SK-N-SH (cell line): ENCODE measurements at regions not wholly inside any gene's neighbourhood (a gene's known extent, or its start where the extent isn't known, plus 50 kb on each side); places are given as distances from the start of the nearest gene placed in this dataset.

Source experiments
- CTCF ChIA-PET: fragments of 300-600, 350-600 bp; formaldehyde crosslinking; extraction: SDS; loops from one replicate; lab custom pipeline; 2021; lab: Yijun Ruan, JAX
- POLR2A ChIA-PET: fragments of 350-600 bp; sonication (Branson Sonifier 250); formaldehyde crosslinking; extraction: SDS; loops from one replicate; lab custom pipeline; 2020; ENCODE audit warnings: antibody characterized with exemption, inconsistent platforms; lab: Yijun Ruan, JAX
- DNase-seq: peaks from one replicate; pipeline ENCODE4 v3.0.0; 2012
- H2AFZ ChIP-seq: fragments of 200-600 bp; sonication (generic); 2 replicates; pipeline ENCODE4 v1.8.1; 2016; ENCODE audit warnings: antibody characterized with exemption, mild to moderate bottlenecking, low read depth
- H3F3A ChIP-seq: fragments of 200-600 bp; sonication (generic); replicated peaks from 2 replicates; pipeline ENCODE3; 2016; ENCODE audit warnings: antibody characterized with exemption, mild to moderate bottlenecking; ENCODE audit not compliant: insufficient read depth
- H3K27ac ChIP-seq, 2 experiments: fragments of 200-500 bp in 1 of 2; fragments of 200-600 bp in 1 of 2; sonication (Bioruptor generic) in 1 of 2; sonication (generic), shearing (Covaris generic) in 1 of 2; 2 replicates each; pipeline versions ENCODE4 v1.5.1 to v1.6.1; 2014 to 2016; ENCODE audit warnings: low read depth in 2 of 2, inconsistent platforms in 1 of 2, low read length in 1 of 2, mild to moderate bottlenecking in 1 of 2, mixed read lengths in 1 of 2
- H3K27me3 ChIP-seq: fragments of 200-600 bp; sonication (generic), shearing (Covaris generic); 2 replicates; pipeline ENCODE4 v1.6.1; 2016; ENCODE audit warnings: mixed run types; ENCODE audit not compliant: insufficient read depth
- H3K36me3 ChIP-seq, 2 experiments: fragments of 200-500 bp in 1 of 2; fragments of 200-600 bp in 1 of 2; sonication (Bioruptor generic) in 1 of 2; sonication (generic) in 1 of 2; replicated peaks in 1 of 2; 2 replicates each; pipeline versions ENCODE3 to v1.5.1; 2014 to 2016; ENCODE audit warnings: low read length in 1 of 2, mild to moderate bottlenecking in 1 of 2; ENCODE audit not compliant: insufficient read depth in 2 of 2, control insufficient read depth in 1 of 2
- H3K4me1 ChIP-seq, 2 experiments: fragments of 200-500 bp in 1 of 2; fragments of 200-600 bp in 1 of 2; sonication (Bioruptor generic) in 1 of 2; sonication (generic), shearing (Covaris generic) in 1 of 2; 2 replicates each; pipeline versions ENCODE4 v1.5.1 to v1.6.1; 2014 to 2016; ENCODE audit warnings: low read depth in 1 of 2, low read length in 1 of 2, mixed run types in 1 of 2; ENCODE audit not compliant: insufficient read depth in 2 of 2, control insufficient read depth in 1 of 2
- H3K4me2 ChIP-seq: fragments of 200-600 bp; sonication (generic), shearing (Covaris generic); 2 replicates; pipeline ENCODE4 v1.6.1; 2017; ENCODE audit warnings: mixed run types
- H3K4me3 ChIP-seq, 2 experiments: fragments of 200-500 bp in 1 of 2; fragments of 200-600 bp in 1 of 2; sonication (Bioruptor generic) in 1 of 2; sonication (generic), shearing (Covaris generic) in 1 of 2; 2 replicates each; pipeline versions ENCODE4 v1.5.1 to v1.8.1; 2014 to 2016; ENCODE audit warnings: low read depth in 2 of 2, inconsistent platforms in 1 of 2, low read length in 1 of 2, mild to moderate bottlenecking in 1 of 2, mixed read lengths in 1 of 2, moderate library complexity in 1 of 2
- H3K79me2 ChIP-seq: fragments of 200-600 bp; sonication (generic); 2 replicates; pipeline ENCODE4 v1.8.1; 2017; ENCODE audit warnings: mild to moderate bottlenecking; ENCODE audit not compliant: insufficient read depth
- H3K9ac ChIP-seq: fragments of 200-600 bp; sonication (generic); 2 replicates; pipeline ENCODE4 v1.6.1; 2017; ENCODE audit warnings: mixed run types
- H3K9me2 ChIP-seq: fragments of 200-600 bp; sonication (generic); 2 replicates; pipeline ENCODE4 v1.6.1; 2017; ENCODE audit warnings: mixed run types
- H3K9me3 ChIP-seq: fragments of 200-600 bp; sonication (generic); 2 replicates; pipeline ENCODE4 v1.6.1; 2017; ENCODE audit warnings: mixed run types, mild to moderate bottlenecking, moderate library complexity
- H4K20me1 ChIP-seq: fragments of 200-600 bp; sonication (generic); 2 replicates; pipeline ENCODE4 v1.6.1; 2017; ENCODE audit warnings: mild to moderate bottlenecking, mixed run types; ENCODE audit not compliant: insufficient read depth
- CHD2 ChIP-seq: fragments of 150-350 bp; IDR thresholded peaks from 2 replicates; pipeline ENCODE4 v1.6.1; 2018; ENCODE audit warnings: low read length; ENCODE audit not compliant: partially characterized antibody
- FOSL2 ChIP-seq: IDR thresholded peaks from 2 replicates; pipeline ENCODE4 v1.4.0; 2012; ENCODE audit warnings: low read depth, mild to moderate bottlenecking, moderate library complexity, borderline replicate concordance
- FOXJ3 ChIP-seq: sonication (generic); formaldehyde crosslinking; IDR thresholded peaks from 2 replicates; pipeline ENCODE4 v1.5.1; 2020; ENCODE audit warnings: mild to moderate bottlenecking, missing genetic modification reagents
- GATA2 ChIP-seq: sonication (generic); formaldehyde crosslinking; IDR thresholded peaks from 2 replicates; pipeline ENCODE4 v1.5.0; 2020; ENCODE audit warnings: mild to moderate bottlenecking, missing genetic modification reagents
- IRF3 ChIP-seq: fragments of 150-350 bp; IDR thresholded peaks from 2 replicates; pipeline ENCODE4 v1.6.1; 2016; ENCODE audit warnings: mild to moderate bottlenecking, low read depth, low read length
- POLR2AphosphoS5 ChIP-seq: IDR thresholded peaks from 2 replicates; pipeline ENCODE4 v1.6.1; 2012; ENCODE audit warnings: low read depth, low read length
- ZBTB33 ChIP-seq: IDR thresholded peaks from 2 replicates; pipeline ENCODE4 v1.4.0; 2012; ENCODE audit warnings: low read depth, borderline replicate concordance
- WGBS: methylation state at CpG from one replicate; pipeline ENCODE4 v1.1.6; 2017; ENCODE audit warnings: low lambda C conversion rate; 5-methylcytosine and 5-hydroxymethylcytosine counted together

- peaks cover 0 to 2% of the 10 kb centered on the region in 2 experiments; a peak in 1 of 4 replicates for H3K4me1 ChIP-seq
- TF ChIP-seq FOXJ3 (no peak), POLR2AphosphoS5 (no peak), FOSL2 (no peak), GATA2 (CRISPR knock-in tag) (no peak), IRF3 (no peak), ZBTB33 (no peak), CHD2 (no peak)
- ChIA-PET CTCF (interaction anchor here (1.2 to 1.4 kb wide), 2 partner anchors 9 to 23 kb away, joined by 3 to 6 read pairs; no protein-coding TSS in a partner anchor), POLR2A (no interaction called here)
- no peaks in the 10 kb centered on the region for H3F3A ChIP-seq
- no peaks in the 10 kb centered on the region for H4K20me1 ChIP-seq
- no peak overlapping the region for H3K9ac ChIP-seq
- no peak overlapping the region for H3K27ac ChIP-seq
- H2AFZ ChIP-seq, result no peak overlapping the region
- no peaks in the 10 kb centered on the region for H3K36me3 ChIP-seq
- H3K27me3 ChIP-seq, result peaks cover 6% of the 10 kb centered on the region; the same call in 1 of the 2 replicates
- no peaks in the 10 kb centered on the region for H3K79me2 ChIP-seq
- no peak overlapping the region for H3K4me2 ChIP-seq
- no peak for DNase-seq
- no peaks in the 10 kb centered on the region for H3K9me2 ChIP-seq
- no peaks in the 10 kb centered on the region for H3K9me3 ChIP-seq
- no peak overlapping the region for H3K4me3 ChIP-seq
Measured at GRCh38 chr21:38136201-38136600, 120.6 kb upstream of the KCNJ15 start.

GRCh38 chr21:38139380-38140168, 117.2 kb upstream of the KCNJ15 start:
- Histone ChIP-seq H3K27me3 (no peaks in the 10 kb centered on the region; the same call in 1 of the 2 replicates), H4K20me1 (no peaks in the 10 kb centered on the region), H3F3A (no peaks in the 10 kb centered on the region), H3K4me1 (peaks cover 0 to 2% of the 10 kb centered on the region in 2 experiments; a peak in 1 of 4 replicates), H3K79me2 (no peaks in the 10 kb centered on the region), H2AFZ (no peak overlapping the region), H3K27ac (no peak overlapping the region), H3K4me2 (no peak overlapping the region), H3K4me3 (no peak overlapping the region), H3K36me3 (no peaks in the 10 kb centered on the region), H3K9me2 (no peaks in the 10 kb centered on the region), H3K9me3 (no peaks in the 10 kb centered on the region), H3K9ac (no peak overlapping the region)
- ChIA-PET POLR2A (no interaction called here), CTCF (interaction anchor here (1.2 to 1.6 kb wide), 2 partner anchors 20 to 465 kb away, joined by 4 to 5 read pairs; no protein-coding TSS in a partner anchor)
- DNase-seq, result no peak
- no peak for TF ChIP-seq POLR2AphosphoS5
- 12% methylated on average over 5 of the region's 5 CpGs for WGBS
